AG09319 (cell line): ENCODE measurements at regions not wholly inside any gene's neighbourhood (a gene's known extent, or its start where the extent isn't known, plus 50 kb on each side); places are given as distances from the start of the nearest gene placed in this dataset.

Source experiments
- DNase-seq: peaks from one replicate; pipeline ENCODE4 v3.0.0-alpha.2; 2010; ENCODE audit warnings: low read depth; ENCODE audit errors: extremely low read depth
- CTCF ChIP-seq: IDR thresholded peaks from 2 replicates; pipeline ENCODE4 v1.5.1; 2011; ENCODE audit warnings: low read depth, mild to moderate bottlenecking, inconsistent platforms, low read length, moderate library complexity

- TF ChIP-seq CTCF = no peak
- DNase-seq = no peak
These were observed 348.2 kb downstream of the SPRY1 start for GRCh38 chr4:123744664-123745290.

GRCh38 chr4:123747016-123747415 is 350.4 kb downstream of the SPRY1 start:
- no peak; the same call in 1 of the 2 replicates for TF ChIP-seq CTCF
- no peak for DNase-seq

- TF ChIP-seq CTCF = no peak
- DNase-seq = no peak
These were observed 352.2 kb downstream of the SPRY1 start for GRCh38 chr4:123748806-123749205.

GRCh38 chr4:123749383-123749782 is 352.8 kb downstream of the SPRY1 start:
- TF ChIP-seq CTCF = no peak
- DNase-seq = no peak

GRCh38 chr4:123750044-123750443 is 353.4 kb downstream of the SPRY1 start:
- TF ChIP-seq CTCF = no peak
- DNase-seq = no peak

- no peak for DNase-seq
- no peak for TF ChIP-seq CTCF
These were observed 359.1 kb downstream of the SPRY1 start for GRCh38 chr4:123755655-123756054.

GRCh38 chr4:123767806-123768205 is 371.2 kb downstream of the SPRY1 start:
- no peak for TF ChIP-seq CTCF
- DNase-seq = no peak
